Glutamatergic neuron (in vitro differentiated cells): ENCODE measurements at regions not wholly inside any gene's neighbourhood (a gene's known extent, or its start where the extent isn't known, plus 50 kb on each side); places are given as distances from the start of the nearest gene placed in this dataset.

Experiments used
- DNase-seq: peaks from one replicate; pipeline ENCODE4 v3.0.0; 2022
- H3K27ac Mint-ChIP-seq: one replicate; pipeline ENCODE4 v1.8.0; 2020; ENCODE audit warnings: mild to moderate bottlenecking, mixed read lengths, inconsistent platforms; ENCODE audit not compliant: unreplicated experiment
- H3K27me3 Mint-ChIP-seq: one replicate; pipeline ENCODE4 v1.8.0; 2020; ENCODE audit warnings: mild to moderate bottlenecking, moderate library complexity, mixed read lengths, inconsistent platforms; ENCODE audit not compliant: unreplicated experiment
- H3K36me3 Mint-ChIP-seq: one replicate; pipeline ENCODE4 v1.8.0; 2020; ENCODE audit warnings: mild to moderate bottlenecking, mixed read lengths, inconsistent platforms; ENCODE audit not compliant: unreplicated experiment
- H3K4me1 Mint-ChIP-seq: one replicate; pipeline ENCODE4 v1.8.0; 2020; ENCODE audit warnings: mild to moderate bottlenecking, low read depth, mixed read lengths, inconsistent platforms; ENCODE audit not compliant: unreplicated experiment
- H3K4me3 Mint-ChIP-seq: one replicate; pipeline ENCODE4 v1.8.0; 2020; ENCODE audit warnings: mild to moderate bottlenecking, mixed read lengths, inconsistent platforms; ENCODE audit not compliant: unreplicated experiment
- H3K9me3 Mint-ChIP-seq: one replicate; pipeline ENCODE4 v1.8.0; 2020; ENCODE audit warnings: mild to moderate bottlenecking, moderate library complexity, mixed read lengths, inconsistent platforms; ENCODE audit not compliant: unreplicated experiment
- CTCF ChIP-seq: fragments of 200-600 bp; sonication (generic); IDR thresholded peaks from one replicate; pipeline ENCODE4 v1.5.0; 2021; ENCODE audit not compliant: partially characterized antibody, unreplicated experiment

DNA sequence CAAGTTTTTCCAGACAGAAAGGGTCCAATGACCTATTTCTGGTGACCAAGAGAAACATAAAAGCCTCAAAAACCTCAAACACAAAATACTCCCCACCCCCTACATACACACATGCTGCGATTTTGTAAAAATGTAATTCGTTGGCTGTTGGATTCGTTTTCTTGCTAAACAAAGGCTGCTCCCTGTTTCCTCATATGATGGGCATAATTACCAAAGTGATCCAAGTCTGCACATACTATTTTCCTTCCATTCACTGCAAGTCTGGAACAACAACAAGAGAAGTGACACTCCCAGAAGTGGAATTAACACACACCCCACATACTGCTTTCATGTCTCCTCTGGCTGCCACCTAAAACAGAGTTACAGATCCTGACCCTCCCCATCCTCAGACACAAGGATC lies 131.9 kb downstream of the RAP2A start:
- H3K9me3 Mint-ChIP-seq, result peaks cover 1% of the 10 kb centered on the region
- DNase-seq, result no peak
- H3K27ac Mint-ChIP-seq, result no peak overlapping the region
- no peak overlapping the region for H3K4me3 Mint-ChIP-seq
- peaks cover 4% of the 10 kb centered on the region for H3K27me3 Mint-ChIP-seq
- H3K36me3 Mint-ChIP-seq, result no peaks in the 10 kb centered on the region
- peaks cover 15% of the 10 kb centered on the region for H3K4me1 Mint-ChIP-seq
- no peak for TF ChIP-seq CTCF

- no peak overlapping the region for H3K4me3 Mint-ChIP-seq
- H3K27ac Mint-ChIP-seq, result no peak overlapping the region
- peaks cover 4% of the 10 kb centered on the region for H3K27me3 Mint-ChIP-seq
- DNase-seq, result no peak
- peaks cover 1% of the 10 kb centered on the region for H3K9me3 Mint-ChIP-seq
- H3K36me3 Mint-ChIP-seq, result no peaks in the 10 kb centered on the region
- TF ChIP-seq CTCF, result no peak
- peaks cover 16% of the 10 kb centered on the region for H3K4me1 Mint-ChIP-seq
Measured at GRCh38 chr13:97566907-97567306, 132.9 kb downstream of the RAP2A start.

DNA sequence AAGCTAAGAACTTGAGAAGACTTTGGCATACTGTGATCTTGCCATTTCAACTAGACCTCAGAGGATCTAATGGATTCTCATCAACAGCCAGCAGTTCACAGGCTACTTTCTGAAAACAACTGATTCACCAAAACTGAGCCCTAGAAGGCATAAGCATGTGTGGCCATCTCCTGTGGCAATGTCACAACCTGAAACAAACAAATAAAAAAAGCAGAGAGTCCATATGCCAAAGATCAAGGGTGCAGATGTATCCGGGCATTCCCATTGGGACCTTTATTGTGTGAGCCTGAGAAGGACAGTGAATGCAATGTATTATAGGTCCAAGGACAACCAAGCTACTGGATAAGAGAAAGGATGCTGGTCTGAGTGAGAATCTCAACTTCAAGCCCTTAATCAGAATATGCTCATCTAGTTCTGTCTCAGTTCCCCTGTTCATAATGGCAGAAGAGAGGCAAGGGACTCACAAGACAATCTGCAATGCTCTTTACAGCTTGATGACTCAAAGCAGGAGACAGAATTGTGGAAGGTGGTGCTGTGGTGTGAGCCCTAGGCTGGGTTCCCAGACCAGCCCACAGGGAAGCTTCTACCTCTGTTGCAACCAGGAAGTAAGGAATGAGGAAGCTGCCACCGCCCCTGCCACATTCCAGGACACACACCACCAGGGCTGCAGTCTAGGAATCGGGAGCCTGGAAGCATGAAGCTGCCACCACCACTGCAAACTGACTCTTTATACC lies 133.7 kb downstream of the RAP2A start:
- TF ChIP-seq CTCF, result no peak
- H3K36me3 Mint-ChIP-seq, result no peaks in the 10 kb centered on the region
- peaks cover 16% of the 10 kb centered on the region for H3K4me1 Mint-ChIP-seq
- H3K9me3 Mint-ChIP-seq, result peaks cover 1% of the 10 kb centered on the region
- DNase-seq, result no peak
- no peak overlapping the region for H3K27ac Mint-ChIP-seq
- H3K27me3 Mint-ChIP-seq, result peaks cover 4% of the 10 kb centered on the region
- no peak overlapping the region for H3K4me3 Mint-ChIP-seq

- H3K27ac Mint-ChIP-seq, result no peak overlapping the region
- TF ChIP-seq CTCF, result no peak
- DNase-seq, result no peak
- H3K27me3 Mint-ChIP-seq, result peaks cover 4% of the 10 kb centered on the region
- H3K4me1 Mint-ChIP-seq, result peaks cover 16% of the 10 kb centered on the region
- no peak overlapping the region for H3K4me3 Mint-ChIP-seq
- H3K36me3 Mint-ChIP-seq, result no peaks in the 10 kb centered on the region
- H3K9me3 Mint-ChIP-seq, result peaks cover 1% of the 10 kb centered on the region
Measured at GRCh38 chr13:97568850-97569249, 134.9 kb downstream of the RAP2A start.

- DNase-seq, result no peak
- Mint-ChIP-seq H3K27me3 (peaks cover 4% of the 10 kb centered on the region), H3K36me3 (no peaks in the 10 kb centered on the region), H3K4me1 (peaks cover 16% of the 10 kb centered on the region), H3K4me3 (peak overlapping the region; percentile 13), H3K9me3 (peaks cover 1% of the 10 kb centered on the region), H3K27ac (peak overlapping the region; percentile 6)
- TF ChIP-seq CTCF, result no peak
Measured at GRCh38 chr13:97569841-97570240, 135.9 kb downstream of the RAP2A start.
